GM12875 (cell line): ENCODE measurements at regions not wholly inside any gene's neighbourhood (a gene's known extent, or its start where the extent isn't known, plus 50 kb on each side); places are given as distances from the start of the nearest gene placed in this dataset.

Source experiments
- H3K4me3 ChIP-seq: one replicate; pipeline ENCODE4 v1.5.1; 2011; ENCODE audit warnings: low read depth, low read length, control low read depth
- CTCF ChIP-seq: IDR thresholded peaks from 2 replicates; pipeline ENCODE4 v1.5.1; 2011; ENCODE audit warnings: low read depth, mild to moderate bottlenecking, control low read depth, inconsistent platforms, low read length, moderate library complexity, borderline replicate concordance; ENCODE audit not compliant: insufficient read depth

- no peak overlapping the region for H3K4me3 ChIP-seq
- no peak for TF ChIP-seq CTCF
Observed at GRCh38 chr5:179418972-179419371, 73.7 kb upstream of the ADAMTS2 start.

- H3K4me3 ChIP-seq = no peak overlapping the region
- no peak for TF ChIP-seq CTCF
Observed at GRCh38 chr5:179417696-179418095, 72.4 kb upstream of the ADAMTS2 start.

GRCh38 chr5:179417016-179417415 lies 71.8 kb upstream of the ADAMTS2 start:
- no peak for TF ChIP-seq CTCF
- no peak overlapping the region for H3K4me3 ChIP-seq

- TF ChIP-seq CTCF = no peak
- H3K4me3 ChIP-seq = no peak overlapping the region
Observed at GRCh38 chr5:179416114-179416822, 71.0 kb upstream of the ADAMTS2 start.

GRCh38 chr5:179415291-179416060 lies 70.2 kb upstream of the ADAMTS2 start:
- no peak for TF ChIP-seq CTCF
- no peak overlapping the region for H3K4me3 ChIP-seq

- H3K4me3 ChIP-seq = no peak overlapping the region
- no peak for TF ChIP-seq CTCF
Observed at GRCh38 chr5:179414459-179415261, 69.4 kb upstream of the ADAMTS2 start.
